Naive thymus-derived CD4-positive, alpha-beta T cell (primary cell): ENCODE measurements at regions not wholly inside any gene's neighbourhood (a gene's known extent, or its start where the extent isn't known, plus 50 kb on each side); places are given as distances from the start of the nearest gene placed in this dataset.
"Not testable (repeated sequence)": the region's sequence is repeated elsewhere in the genome, so short reads cannot be mapped to it uniquely, and the experiment has no call there.

Source experiments
- ATAC-seq: fragments of 150-1000 bp; cut with Tn5 transposase; 2 replicates; pipeline ENCODE4 v1.10.0; 2021; ENCODE audit warnings: mild to moderate bottlenecking, moderate library complexity
- CTCF ChIA-PET: fragments of 350-600 bp; sonication (Branson Sonifier 250); formaldehyde crosslinking; loops from one replicate; lab custom pipeline; 2021; ENCODE audit warnings: antibody characterized with exemption; lab: Charles Lee
- POLR2A ChIA-PET: fragments of 350-600 bp; sonication (Branson Sonifier 250); formaldehyde crosslinking; loops from one replicate; lab custom pipeline; 2021; ENCODE audit warnings: antibody characterized with exemption, inconsistent platforms; lab: Charles Lee
- DNase-seq, 9 donors: peaks; one replicate each; pipeline versions ENCODE4 v3.0.0 to v3.0.0-alpha.2; 2020 to 2022; ENCODE audit warnings: mixed read lengths in 1 of 9
- H3K27ac ChIP-seq: one replicate; pipeline ENCODE4 v1.7.0; 2013; ENCODE audit warnings: mild to moderate bottlenecking, low read depth, low read length, moderate library complexity
- H3K27me3 ChIP-seq, 2 donors: one replicate each; pipeline ENCODE4 v1.7.0; 2013; ENCODE audit warnings: low read length in 2 of 2, mild to moderate bottlenecking in 2 of 2, moderate library complexity in 2 of 2; ENCODE audit not compliant: control insufficient read depth in 2 of 2, insufficient read depth in 2 of 2
- H3K36me3 ChIP-seq, 3 experiments: 1 replicate in 2 of 3; 2 replicates in 1 of 3; pipeline ENCODE4 v1.7.0; 2013; ENCODE audit warnings: low read length in 3 of 3, mild to moderate bottlenecking in 3 of 3, moderate library complexity in 1 of 3; ENCODE audit not compliant: insufficient read depth in 3 of 3, control insufficient read depth in 2 of 3
- H3K4me1 ChIP-seq, 2 donors: one replicate each; pipeline ENCODE4 v1.7.0; 2013; ENCODE audit warnings: low read length in 2 of 2, mild to moderate bottlenecking in 2 of 2, moderate library complexity in 1 of 2; ENCODE audit not compliant: control insufficient read depth in 2 of 2, insufficient read depth in 2 of 2
- H3K4me3 ChIP-seq: 2 replicates; pipeline ENCODE4 v1.7.0; 2013; ENCODE audit warnings: mild to moderate bottlenecking, low read length
- H3K9me3 ChIP-seq, 3 experiments: 1 replicate in 2 of 3; 2 replicates in 1 of 3; pipeline ENCODE4 v1.7.0; 2013; ENCODE audit warnings: low read length in 3 of 3; ENCODE audit not compliant: control insufficient read depth in 2 of 3
- H3K27ac Mint-ChIP-seq, 9 donors: one replicate each; pipeline ENCODE4 v1.8.0; 2020 to 2022; ENCODE audit warnings: mixed read lengths in 9 of 9, mild to moderate bottlenecking in 8 of 9, moderate library complexity in 5 of 9, inconsistent platforms in 2 of 9
- H3K27me3 Mint-ChIP-seq, 5 donors: one replicate each; pipeline ENCODE4 v1.8.0; 2021 to 2022; ENCODE audit warnings: mixed read lengths in 5 of 5, mild to moderate bottlenecking in 1 of 5
- H3K36me3 Mint-ChIP-seq, 5 donors: one replicate each; pipeline ENCODE4 v1.8.0; 2020 to 2022; ENCODE audit warnings: mixed read lengths in 5 of 5, mild to moderate bottlenecking in 3 of 5, inconsistent platforms in 1 of 5
- H3K4me1 Mint-ChIP-seq, 7 donors: one replicate each; pipeline ENCODE4 v1.8.0; 2020 to 2022; ENCODE audit warnings: mixed read lengths in 7 of 7, mild to moderate bottlenecking in 3 of 7, inconsistent platforms in 1 of 7
- H3K4me3 Mint-ChIP-seq, 10 donors: one replicate each; pipeline ENCODE4 v1.8.0; 2020 to 2022; ENCODE audit warnings: mild to moderate bottlenecking in 10 of 10, mixed read lengths in 10 of 10, moderate library complexity in 6 of 10, inconsistent platforms in 2 of 10
- H3K9me3 Mint-ChIP-seq, 11 donors: one replicate each; pipeline ENCODE4 v1.8.0; 2020 to 2022; ENCODE audit warnings: mixed read lengths in 11 of 11, mild to moderate bottlenecking in 4 of 11, inconsistent platforms in 1 of 11, moderate library complexity in 1 of 11
- intact Hi-C, 2 donors: fragments of 100-400 bp; cut with micrococcal nuclease; formaldehyde crosslinking; loops; one replicate each; pipeline ENCODE4 v1.15.1; 2023

GRCh38 chr1:31495351-31495750 is 81.0 kb upstream of the TINAGL1 start:
- H3K27ac Mint-ChIP-seq, H3K36me3 ChIP-seq, H3K36me3 Mint-ChIP-seq, DNase-seq, H3K4me1 ChIP-seq, H3K9me3 ChIP-seq, H3K9me3 Mint-ChIP-seq, H3K4me3 Mint-ChIP-seq, H3K27me3 ChIP-seq, intact Hi-C loops, ATAC-seq, H3K4me3 ChIP-seq, CTCF ChIA-PET, H3K4me1 Mint-ChIP-seq, POLR2A ChIA-PET, H3K27ac ChIP-seq: not testable (repeated sequence)
- H3K27me3 Mint-ChIP-seq: peaks cover 0 to 30% (median 0%) of the 10 kb centered on the region in 5 donors

GRCh38 chr1:31495770-31496169 is 80.5 kb upstream of the TINAGL1 start:
- intact Hi-C loops, CTCF ChIA-PET, H3K9me3 Mint-ChIP-seq, H3K4me3 ChIP-seq, H3K36me3 Mint-ChIP-seq, H3K4me3 Mint-ChIP-seq, H3K4me1 ChIP-seq, H3K27ac ChIP-seq, POLR2A ChIA-PET, H3K36me3 ChIP-seq, H3K9me3 ChIP-seq, DNase-seq, ATAC-seq, H3K27me3 ChIP-seq, H3K4me1 Mint-ChIP-seq, H3K27ac Mint-ChIP-seq: not testable (repeated sequence)
- H3K27me3 Mint-ChIP-seq: peaks cover 0 to 27% (median 0%) of the 10 kb centered on the region in 5 donors

DNA sequence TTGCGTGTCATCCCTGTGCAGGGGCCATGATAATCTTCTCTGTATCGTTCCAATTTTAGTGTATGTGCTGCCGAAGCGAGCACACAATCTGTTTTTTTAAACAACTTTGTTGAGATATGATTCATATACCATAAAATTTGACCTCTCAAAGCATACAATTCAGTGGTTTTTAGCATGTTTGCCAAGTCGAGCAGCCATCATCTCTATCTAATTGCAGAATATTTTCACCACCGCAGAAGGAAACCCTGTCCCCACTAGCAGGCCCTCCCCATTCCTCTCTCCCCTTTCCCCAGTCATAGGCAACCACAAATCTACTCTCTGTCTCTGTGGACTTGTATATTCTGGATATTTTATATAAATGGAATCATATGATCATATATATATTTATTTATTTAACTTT is 78.7 kb upstream of the TINAGL1 start:
- no peaks in the 10 kb centered on the region for H3K27me3 ChIP-seq
- H3K4me1 Mint-ChIP-seq: no peaks in the 10 kb centered on the region
- ChIA-PET CTCF (no interaction called here), POLR2A (no interaction called here)
- no peak for ATAC-seq
- H3K9me3 Mint-ChIP-seq: no peaks in the 10 kb centered on the region
- H3K27me3 Mint-ChIP-seq: peaks cover 0 to 22% (median 5%) of the 10 kb centered on the region in 5 donors
- no peaks in the 10 kb centered on the region for H3K36me3 ChIP-seq
- no peak for DNase-seq
- no peak overlapping the region for H3K4me3 ChIP-seq
- no peaks in the 10 kb centered on the region for H3K4me1 ChIP-seq
- no peak overlapping the region for H3K27ac ChIP-seq
- H3K4me3 Mint-ChIP-seq: no peak overlapping the region
- intact Hi-C loops: no loop called here
- no peaks in the 10 kb centered on the region for H3K9me3 ChIP-seq
- no peaks in the 10 kb centered on the region for H3K36me3 Mint-ChIP-seq
- no peak overlapping the region for H3K27ac Mint-ChIP-seq

DNA sequence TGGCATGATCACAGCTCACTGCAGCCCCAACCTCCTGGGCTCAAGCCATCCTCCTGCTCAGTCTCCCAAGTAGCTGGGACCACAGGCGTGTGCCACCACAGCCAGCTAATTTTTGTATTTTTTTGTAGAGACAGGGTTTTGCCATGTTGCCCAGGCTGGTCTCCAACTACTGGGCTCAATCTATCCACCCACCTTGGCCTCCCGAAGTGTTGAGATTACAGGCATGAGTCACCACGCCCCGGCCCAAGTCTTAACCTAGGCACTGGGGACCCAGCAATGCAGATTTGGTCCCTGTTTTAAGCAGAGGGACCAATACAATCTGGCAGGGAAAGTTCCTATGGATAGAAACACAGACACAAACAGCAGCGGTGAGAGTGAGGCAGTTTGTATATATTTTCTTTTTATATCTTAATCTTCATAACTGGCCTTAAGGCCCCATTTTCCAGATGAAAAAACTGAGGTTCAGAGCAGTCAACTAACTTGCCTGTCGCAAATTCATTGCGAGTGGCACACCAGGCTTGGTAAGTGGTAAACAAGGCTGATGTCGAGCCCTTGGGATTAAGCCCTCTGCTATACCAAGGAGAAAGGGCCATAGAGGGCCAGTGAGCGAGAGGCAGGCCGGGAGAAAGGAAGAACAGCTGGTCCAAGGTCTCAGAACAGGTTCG is 77.8 kb upstream of the TINAGL1 start:
- Histone ChIP-seq H3K36me3 (no peaks in the 10 kb centered on the region), H3K4me1 (no peaks in the 10 kb centered on the region), H3K27ac (no peak overlapping the region), H3K9me3 (no peaks in the 10 kb centered on the region), H3K27me3 (no peaks in the 10 kb centered on the region), H3K4me3 (no peak overlapping the region)
- ATAC-seq (no peak), DNase-seq (no peak)
- POLR2A ChIA-PET: no interaction called here
- Mint-ChIP-seq H3K36me3 (no peaks in the 10 kb centered on the region), H3K9me3 (no peaks in the 10 kb centered on the region), H3K27me3 (peaks cover 0 to 25% (median 5%) of the 10 kb centered on the region in 5 donors), H3K27ac (no peak overlapping the region), H3K4me1 (no peaks in the 10 kb centered on the region), H3K4me3 (no peak overlapping the region)
- intact Hi-C loops: no loop called here
- CTCF ChIA-PET: no interaction called here

DNA sequence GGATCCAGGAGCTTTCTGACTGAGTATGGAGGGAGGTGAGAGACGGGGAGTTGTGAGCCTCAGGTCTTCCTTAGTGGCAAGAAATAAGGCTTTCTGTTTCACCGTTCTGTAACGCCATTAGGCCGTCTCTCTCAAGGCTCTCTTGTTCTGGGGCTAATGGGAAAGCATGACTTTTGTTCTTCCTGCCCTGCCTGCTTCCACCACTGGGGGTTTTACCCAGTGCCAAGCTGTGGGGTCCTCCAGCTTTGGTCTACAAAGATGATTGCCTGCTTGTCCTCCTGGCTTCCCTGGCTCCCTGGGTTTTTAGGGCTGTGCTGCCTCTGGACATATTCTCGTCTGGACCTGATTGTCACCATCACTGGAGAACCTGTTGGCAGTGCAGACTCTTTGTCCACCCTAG is 74.8 kb upstream of the TINAGL1 start:
- ATAC-seq (no peak), DNase-seq (no peak)
- H3K9me3 ChIP-seq: no peaks in the 10 kb centered on the region
- CTCF ChIA-PET: no interaction called here
- H3K27ac Mint-ChIP-seq: no peak overlapping the region
- no peaks in the 10 kb centered on the region for H3K27me3 ChIP-seq
- no peak overlapping the region for H3K27ac ChIP-seq
- H3K4me3 Mint-ChIP-seq: no peak overlapping the region
- H3K27me3 Mint-ChIP-seq: peaks cover 5 to 24% (median 9%) of the 10 kb centered on the region in 5 donors
- H3K36me3 Mint-ChIP-seq: no peaks in the 10 kb centered on the region
- POLR2A ChIA-PET: no interaction called here
- H3K4me3 ChIP-seq: no peak overlapping the region
- H3K4me1 ChIP-seq: peaks cover 0 to 14% of the 10 kb centered on the region in 2 donors
- no peaks in the 10 kb centered on the region for H3K9me3 Mint-ChIP-seq
- peaks cover 9 to 16% (median 14%) of the 10 kb centered on the region in 7 donors for H3K4me1 Mint-ChIP-seq
- H3K36me3 ChIP-seq: no peaks in the 10 kb centered on the region
- intact Hi-C loops: no loop called here

DNA sequence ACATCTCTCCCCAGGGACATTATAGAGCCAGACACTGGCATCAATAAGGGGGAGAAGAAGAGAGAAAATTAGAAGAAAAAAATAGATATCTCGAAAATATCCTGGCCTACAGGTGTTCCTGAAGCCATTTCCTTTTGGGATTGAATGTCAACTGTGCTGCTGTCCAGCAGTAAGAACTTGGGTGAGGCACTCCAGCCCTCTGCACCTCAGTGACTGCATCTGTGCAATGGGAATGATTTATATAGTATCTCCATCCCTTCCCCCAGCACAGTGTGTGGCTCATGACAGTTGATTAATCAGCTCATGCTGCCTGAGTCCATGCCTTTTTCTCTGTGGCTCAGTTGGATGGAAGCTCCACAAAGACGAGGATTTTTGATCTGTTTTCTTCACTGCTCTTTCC is 74.1 kb upstream of the TINAGL1 start:
- Mint-ChIP-seq H3K9me3 (no peaks in the 10 kb centered on the region), H3K4me3 (no peak overlapping the region), H3K36me3 (no peaks in the 10 kb centered on the region), H3K27ac (no peak overlapping the region), H3K27me3 (peaks cover 5 to 24% (median 9%) of the 10 kb centered on the region in 5 donors), H3K4me1 (peaks cover 9 to 20% (median 19%) of the 10 kb centered on the region in 7 donors)
- Histone ChIP-seq H3K27ac (no peak overlapping the region), H3K36me3 (no peaks in the 10 kb centered on the region), H3K9me3 (no peaks in the 10 kb centered on the region), H3K27me3 (no peaks in the 10 kb centered on the region), H3K4me1 (peaks cover 0 to 14% of the 10 kb centered on the region in 2 donors), H3K4me3 (no peak overlapping the region)
- ChIA-PET POLR2A (no interaction called here), CTCF (no interaction called here)
- ATAC-seq (no peak), DNase-seq (no peak)
- intact Hi-C loops: no loop called here

DNA sequence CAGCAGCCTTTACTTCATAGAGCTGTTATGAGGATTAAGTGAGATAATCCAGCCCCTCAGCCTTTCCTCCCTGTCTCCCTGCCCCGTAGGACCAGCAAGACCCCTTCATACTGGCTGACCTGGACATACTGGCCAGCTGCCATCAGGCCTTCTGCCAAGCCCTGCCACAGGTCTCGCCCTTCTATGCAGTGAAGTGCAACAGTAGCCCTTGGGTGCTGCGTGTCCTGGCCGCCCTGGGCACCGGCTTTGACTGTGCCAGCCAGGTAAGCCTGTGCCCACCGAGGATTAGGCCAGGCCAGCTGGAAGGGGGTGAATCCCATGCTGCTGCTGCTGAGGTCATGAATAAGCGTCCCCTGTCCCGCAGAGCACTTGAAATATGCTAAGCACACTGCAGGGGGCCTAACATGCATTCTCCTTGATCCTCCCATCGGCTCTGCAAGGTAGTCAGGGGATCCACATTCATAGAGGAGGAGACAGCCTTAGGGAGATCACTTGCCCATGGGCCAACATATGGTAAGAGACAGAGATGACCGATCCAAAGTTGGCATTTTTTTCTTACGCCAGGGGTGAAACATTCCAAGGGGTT is 73.3 kb upstream of the TINAGL1 start:
- DNase-seq: no peak

More for the DNA sequence above, 73.3 kb upstream of the TINAGL1 start:
- Histone ChIP-seq H3K4me3 (no peak overlapping the region), H3K27me3 (no peaks in the 10 kb centered on the region), H3K36me3 (no peaks in the 10 kb centered on the region), H3K27ac (no peak overlapping the region), H3K4me1 (peaks cover 0 to 14% of the 10 kb centered on the region in 2 donors), H3K9me3 (no peaks in the 10 kb centered on the region)
- Mint-ChIP-seq H3K27ac (no peak overlapping the region), H3K27me3 (peaks cover 5 to 21% (median 9%) of the 10 kb centered on the region in 5 donors), H3K36me3 (no peaks in the 10 kb centered on the region), H3K4me1 (peaks cover 9 to 21% (median 19%) of the 10 kb centered on the region in 7 donors), H3K4me3 (no peak overlapping the region), H3K9me3 (no peaks in the 10 kb centered on the region)
- ChIA-PET POLR2A (no interaction called here), CTCF (no interaction called here)
- intact Hi-C loops: no loop called here
- ATAC-seq: no peak
